ENCODE measurements at regions not wholly inside any gene's neighbourhood (a gene's known extent, or its start where the extent isn't known, plus 50 kb on each side); places are given as distances from the start of the nearest gene placed in this dataset.

GRCh38 chr5:18195910-18196309, 561.6 kb downstream of the TAF11L14 start:
- intact Hi-C loops (cut with micrococcal nuclease; ENCODE audit: unreplicated experiment), result no loop called here
- DNase-seq (ENCODE audit: low read depth, low spot score) (no peak), ATAC-seq (no peak)
- Histone ChIP-seq H3K4me1 (ENCODE audit: control insufficient read depth, insufficient read depth, low read length) (no peaks in the 10 kb centered on the region), H3K27me3 (ENCODE audit: control insufficient read depth, insufficient read depth, low read length) (no peaks in the 10 kb centered on the region), H3K36me3 (ENCODE audit: control insufficient read depth, insufficient read depth, low read length) (no peaks in the 10 kb centered on the region), H3K27ac (ENCODE audit: low read length) (no peak overlapping the region), H3K4me3 (ENCODE audit: low read depth in 2 of 2, low read length in 2 of 2) (no peak overlapping the region), H3K9me3 (ENCODE audit: control insufficient read depth, insufficient read depth, low read depth, low read length) (no peaks in the 10 kb centered on the region)
- no peak for TF ChIP-seq SIN3A (IDR thresholded peaks at IDR 0.05; ENCODE audit: borderline replicate concordance, insufficient read depth, low read depth, low read length)
- CTCF ChIA-PET, result no interaction called here
- no TSS peak for BruUV-seq (replicated peaks)
- POLR2A ChIA-PET, result no interaction called here
- in situ Hi-C loops (cut with HindIII; ENCODE audit: low pct_unique_long_range_greater_than_20kb, low sequenced_read_pairs), result no loop called here

GRCh38 chr5:18197734-18198133, 563.5 kb downstream of the TAF11L14 start:
- DNase-seq (ENCODE audit: low read depth, low spot score), result no peak
- in situ Hi-C loops (cut with HindIII; ENCODE audit: low pct_unique_long_range_greater_than_20kb, low sequenced_read_pairs), result no loop called here
- POLR2A ChIA-PET, result no interaction called here

More at GRCh38 chr5:18197734-18198133, 563.5 kb downstream of the TAF11L14 start:
- CTCF ChIA-PET, result no interaction called here
- no peak for ATAC-seq
- Histone ChIP-seq H3K27me3 (ENCODE audit: control insufficient read depth, insufficient read depth, low read length) (no peaks in the 10 kb centered on the region), H3K27ac (ENCODE audit: low read length) (no peak overlapping the region), H3K4me1 (ENCODE audit: control insufficient read depth, insufficient read depth, low read length) (no peaks in the 10 kb centered on the region), H3K4me3 (ENCODE audit: low read depth in 2 of 2, low read length in 2 of 2) (no peak overlapping the region), H3K9me3 (ENCODE audit: control insufficient read depth, insufficient read depth, low read depth, low read length) (no peaks in the 10 kb centered on the region), H3K36me3 (ENCODE audit: control insufficient read depth, insufficient read depth, low read length) (no peaks in the 10 kb centered on the region)
- intact Hi-C loops (cut with micrococcal nuclease; ENCODE audit: unreplicated experiment), result no loop called here
- BruUV-seq (replicated peaks), result no TSS peak
- TF ChIP-seq POLR2AphosphoS5 (IDR thresholded peaks at IDR 0.05; ENCODE audit: low read depth, low read length) (no peak), TCF7L2 (IDR thresholded peaks at IDR 0.05; ENCODE audit: low read depth, low read length) (no peak), SIN3A (IDR thresholded peaks at IDR 0.05; ENCODE audit: borderline replicate concordance, insufficient read depth, low read depth, low read length) (no peak), REST (IDR thresholded peaks at IDR 0.05; ENCODE audit: insufficient read depth in 1 of 2, low read depth in 2 of 2, low read length in 1 of 2) (no peak), CTCF (IDR thresholded peaks at IDR 0.05) (no peak)
